GM18505 (cell line): ENCODE measurements at regions not wholly inside any gene's neighbourhood (a gene's known extent, or its start where the extent isn't known, plus 50 kb on each side); places are given as distances from the start of the nearest gene placed in this dataset.

ENCODE experiments used
- ATAC-seq: cut with Tn5 transposase; IDR thresholded peaks from one replicate; pipeline ENCODE4 v1.9.1; 2021; ENCODE audit not compliant: unreplicated experiment
- POLR2A ChIP-seq: IDR thresholded peaks from 4 replicates; pipeline ENCODE4 v1.6.1; 2011; ENCODE audit warnings: borderline replicate concordance; ENCODE audit not compliant: insufficient read depth, insufficient read length; ENCODE audit errors: extremely low read depth

- TF ChIP-seq POLR2A = no peak
- ATAC-seq = no peak
Measured at GRCh38 chr7:35331730-35332678, 78.1 kb upstream of the TBX20 start.

- no peak for TF ChIP-seq POLR2A
- ATAC-seq = no peak
Measured at GRCh38 chr7:35329026-35329425, 75.1 kb upstream of the TBX20 start.

GRCh38 chr7:35319606-35320005 is 65.7 kb upstream of the TBX20 start:
- ATAC-seq = no peak
- TF ChIP-seq POLR2A = no peak

GRCh38 chr7:35316549-35316948 is 62.6 kb upstream of the TBX20 start:
- ATAC-seq = no peak
- TF ChIP-seq POLR2A = no peak

GRCh38 chr7:35315517-35315916 is 61.6 kb upstream of the TBX20 start:
- no peak for TF ChIP-seq POLR2A
- ATAC-seq = no peak

GRCh38 chr7:35314354-35314753 is 60.5 kb upstream of the TBX20 start:
- ATAC-seq = no peak
- no peak for TF ChIP-seq POLR2A

- no peak for ATAC-seq
Measured at GRCh38 chr7:35313575-35313974, 59.7 kb upstream of the TBX20 start.

More at GRCh38 chr7:35313575-35313974, 59.7 kb upstream of the TBX20 start:
- no peak for TF ChIP-seq POLR2A
